ENCODE measurements at regions not wholly inside any gene's neighbourhood (a gene's known extent, or its start where the extent isn't known, plus 50 kb on each side); places are given as distances from the start of the nearest gene placed in this dataset.

DNA sequence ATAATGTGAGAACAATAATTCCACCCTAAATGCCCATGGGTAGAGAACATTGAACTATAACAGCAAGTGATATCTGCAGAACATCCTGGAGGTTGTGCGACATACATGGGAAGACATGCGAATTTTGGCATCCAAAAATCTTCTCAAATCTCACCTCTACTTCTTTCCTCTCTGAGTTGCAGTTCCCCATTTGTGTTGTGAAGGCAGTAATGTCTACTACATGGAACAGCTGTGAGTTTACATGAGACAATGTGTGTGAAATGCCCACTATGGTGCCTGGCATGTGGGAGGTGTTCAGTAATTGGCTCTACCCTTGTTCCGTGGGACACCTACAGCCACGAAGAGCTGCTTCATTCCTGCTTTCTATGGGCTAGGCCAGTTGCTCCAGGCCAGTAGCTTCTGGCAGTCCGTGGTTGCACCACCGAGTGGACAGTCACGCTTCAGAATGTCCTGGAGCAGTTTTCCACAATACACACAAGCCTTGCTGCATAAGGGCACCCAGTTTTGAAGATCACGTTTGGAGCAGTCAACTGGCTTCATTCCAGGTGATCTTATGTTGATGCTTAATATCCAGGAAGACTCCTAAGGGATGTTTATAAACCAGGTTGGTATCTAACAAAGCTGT lies 297.7 kb downstream of the DEPDC1B start:
- TF ChIP-seq, protein P1, sequence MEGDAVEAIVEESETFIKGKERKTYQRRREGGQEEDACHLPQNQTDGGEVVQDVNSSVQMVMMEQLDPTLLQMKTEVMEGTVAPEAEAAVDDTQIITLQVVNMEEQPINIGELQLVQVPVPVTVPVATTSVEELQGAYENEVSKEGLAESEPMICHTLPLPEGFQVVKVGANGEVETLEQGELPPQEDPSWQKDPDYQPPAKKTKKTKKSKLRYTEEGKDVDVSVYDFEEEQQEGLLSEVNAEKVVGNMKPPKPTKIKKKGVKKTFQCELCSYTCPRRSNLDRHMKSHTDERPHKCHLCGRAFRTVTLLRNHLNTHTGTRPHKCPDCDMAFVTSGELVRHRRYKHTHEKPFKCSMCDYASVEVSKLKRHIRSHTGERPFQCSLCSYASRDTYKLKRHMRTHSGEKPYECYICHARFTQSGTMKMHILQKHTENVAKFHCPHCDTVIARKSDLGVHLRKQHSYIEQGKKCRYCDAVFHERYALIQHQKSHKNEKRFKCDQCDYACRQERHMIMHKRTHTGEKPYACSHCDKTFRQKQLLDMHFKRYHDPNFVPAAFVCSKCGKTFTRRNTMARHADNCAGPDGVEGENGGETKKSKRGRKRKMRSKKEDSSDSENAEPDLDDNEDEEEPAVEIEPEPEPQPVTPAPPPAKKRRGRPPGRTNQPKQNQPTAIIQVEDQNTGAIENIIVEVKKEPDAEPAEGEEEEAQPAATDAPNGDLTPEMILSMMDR (IDR thresholded peaks at IDR 0.05), result no peak
- no peak for TF ChIP-seq POLR2AphosphoS5 (IDR thresholded peaks at IDR 0.05)
- TF ChIP-seq POLR2A (IDR thresholded peaks at IDR 0.05), result no peak
- no peak for TF ChIP-seq EP300 (IDR thresholded peaks at IDR 0.05)

All from suprapubic skin (tissue), 4 donors.